ENCODE measurements at regions not wholly inside any gene's neighbourhood (a gene's known extent, or its start where the extent isn't known, plus 50 kb on each side); places are given as distances from the start of the nearest gene placed in this dataset.

GRCh38 chr2:167756446-167756845 is 490.9 kb downstream of the STK39 start:
- TF ChIP-seq LEF1 (IDR thresholded peaks at IDR 0.05; ENCODE audit: borderline replicate concordance) (no peak), ELF4 (IDR thresholded peaks at IDR 0.05) (no peak), TARDBP (IDR thresholded peaks at IDR 0.05) (no peak), ZNF384 (IDR thresholded peaks at IDR 0.05) (no peak), L3MBTL2 (conservative IDR thresholded peaks at IDR 0.05) (no peak), NFRKB (IDR thresholded peaks at IDR 0.05) (no peak), BHLHE40 (IDR thresholded peaks at IDR 0.05; ENCODE audit: borderline replicate concordance) (no peak), SP1 (IDR thresholded peaks at IDR 0.05) (no peak), CTBP1 (IDR thresholded peaks at IDR 0.05; ENCODE audit: borderline replicate concordance) (no peak)
